ENCODE measurements at regions not wholly inside any gene's neighbourhood (a gene's known extent, or its start where the extent isn't known, plus 50 kb on each side); places are given as distances from the start of the nearest gene placed in this dataset.

- Histone ChIP-seq H3K9me3 (ENCODE audit: control insufficient read depth in 2 of 3, insufficient read depth in 1 of 3, low read length in 3 of 3) (peaks cover 0 to 3% (median 0%) of the 10 kb centered on the region in 3 donors), H3K27me3 (ENCODE audit: control insufficient read depth, insufficient read depth, low read length) (no peaks in the 10 kb centered on the region), H3K36me3 (ENCODE audit: control insufficient read depth in 2 of 3, insufficient read depth in 3 of 3, low read length in 3 of 3) (no peaks in the 10 kb centered on the region), H3K4me3 (ENCODE audit: low read length in 3 of 3) (no peak overlapping the region), H3K9ac (ENCODE audit: low read length in 3 of 3) (no peak overlapping the region), H3K4me1 (ENCODE audit: control insufficient read depth in 2 of 3, insufficient read depth in 2 of 3, low read depth in 1 of 3, low read length in 3 of 3) (no peaks in the 10 kb centered on the region), H3K27ac (ENCODE audit: low read depth in 2 of 2, low read length in 2 of 2) (no peak overlapping the region)
- TF ChIP-seq, protein P1, sequence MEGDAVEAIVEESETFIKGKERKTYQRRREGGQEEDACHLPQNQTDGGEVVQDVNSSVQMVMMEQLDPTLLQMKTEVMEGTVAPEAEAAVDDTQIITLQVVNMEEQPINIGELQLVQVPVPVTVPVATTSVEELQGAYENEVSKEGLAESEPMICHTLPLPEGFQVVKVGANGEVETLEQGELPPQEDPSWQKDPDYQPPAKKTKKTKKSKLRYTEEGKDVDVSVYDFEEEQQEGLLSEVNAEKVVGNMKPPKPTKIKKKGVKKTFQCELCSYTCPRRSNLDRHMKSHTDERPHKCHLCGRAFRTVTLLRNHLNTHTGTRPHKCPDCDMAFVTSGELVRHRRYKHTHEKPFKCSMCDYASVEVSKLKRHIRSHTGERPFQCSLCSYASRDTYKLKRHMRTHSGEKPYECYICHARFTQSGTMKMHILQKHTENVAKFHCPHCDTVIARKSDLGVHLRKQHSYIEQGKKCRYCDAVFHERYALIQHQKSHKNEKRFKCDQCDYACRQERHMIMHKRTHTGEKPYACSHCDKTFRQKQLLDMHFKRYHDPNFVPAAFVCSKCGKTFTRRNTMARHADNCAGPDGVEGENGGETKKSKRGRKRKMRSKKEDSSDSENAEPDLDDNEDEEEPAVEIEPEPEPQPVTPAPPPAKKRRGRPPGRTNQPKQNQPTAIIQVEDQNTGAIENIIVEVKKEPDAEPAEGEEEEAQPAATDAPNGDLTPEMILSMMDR (IDR thresholded peaks at IDR 0.05; ENCODE audit: borderline replicate concordance, extremely low read depth, insufficient read depth), result no peak
- intact Hi-C loops (cut with DNase I), result no loop called here
- FAIRE-seq, result no peak
- no peak for DNase-seq
Observed at GRCh38 chr2:527581-527980, 149.6 kb downstream of the TMEM18 start.

DNA sequence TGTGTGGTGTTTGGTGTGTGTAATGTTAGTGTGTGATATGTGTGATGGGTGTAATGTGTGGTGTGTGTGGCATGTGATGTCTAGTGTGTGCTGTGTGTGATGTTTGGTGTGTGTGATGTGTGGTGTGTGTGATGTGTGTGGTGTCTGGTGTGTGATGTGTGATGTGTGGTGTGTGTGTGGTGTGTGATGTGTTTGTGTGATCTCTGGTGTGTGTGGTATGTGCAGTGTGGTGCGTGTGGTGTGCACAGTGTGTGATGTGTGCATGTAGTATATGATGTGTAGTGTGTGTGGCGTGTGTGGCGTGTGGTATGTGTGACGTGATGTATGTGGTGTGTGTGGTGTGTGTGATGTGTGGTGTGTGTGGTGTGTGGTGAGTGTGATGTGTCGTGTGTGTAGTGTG is 150.3 kb downstream of the TMEM18 start:
- Histone ChIP-seq H3K4me1 (ENCODE audit: control insufficient read depth in 2 of 3, insufficient read depth in 2 of 3, low read depth in 1 of 3, low read length in 3 of 3) (no peaks in the 10 kb centered on the region), H3K27ac (ENCODE audit: low read depth in 2 of 2, low read length in 2 of 2) (no peak overlapping the region), H3K27me3 (ENCODE audit: control insufficient read depth, insufficient read depth, low read length) (no peaks in the 10 kb centered on the region), H3K9ac (ENCODE audit: low read length in 3 of 3) (no peak overlapping the region), H3K4me3 (ENCODE audit: low read length in 3 of 3) (peak overlapping the region in 1 of 3 donors; percentile 21), H3K9me3 (ENCODE audit: control insufficient read depth in 2 of 3, insufficient read depth in 1 of 3, low read length in 3 of 3) (peaks cover 0 to 3% (median 0%) of the 10 kb centered on the region in 3 donors), H3K36me3 (ENCODE audit: control insufficient read depth in 2 of 3, insufficient read depth in 3 of 3, low read length in 3 of 3) (no peaks in the 10 kb centered on the region)
- intact Hi-C loops (cut with DNase I), result no loop called here
- DNase-seq, result no peak
- no peak for FAIRE-seq
- TF ChIP-seq, protein P1 (IDR thresholded peaks at IDR 0.05; ENCODE audit: borderline replicate concordance, extremely low read depth, insufficient read depth), result no peak

DNA sequence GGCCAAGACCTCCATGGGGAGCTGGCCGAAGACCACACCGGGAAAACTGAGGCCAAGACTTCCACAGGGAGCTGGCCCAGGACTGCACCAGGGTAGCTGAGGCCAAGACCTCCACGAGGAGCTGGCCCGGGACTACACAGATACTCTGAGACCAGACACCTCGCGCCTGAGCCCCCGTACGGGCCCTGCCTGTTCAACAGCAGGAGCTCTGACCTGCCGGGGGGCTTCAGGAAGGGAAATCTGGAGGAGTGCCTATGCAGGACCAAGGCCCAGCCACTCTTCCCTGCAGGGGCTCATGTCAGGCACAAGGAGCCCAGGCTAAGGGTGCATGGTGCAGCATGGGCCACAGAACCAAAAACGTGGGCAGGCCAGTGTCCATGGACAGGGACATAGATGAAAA is 151.6 kb downstream of the TMEM18 start:
- TF ChIP-seq, protein P1 (IDR thresholded peaks at IDR 0.05; ENCODE audit: borderline replicate concordance, extremely low read depth, insufficient read depth), result no peak
- no peak for FAIRE-seq
- DNase-seq, result no peak
- H3K36me3 ChIP-seq (ENCODE audit: control insufficient read depth in 2 of 3, insufficient read depth in 3 of 3, low read length in 3 of 3), result no peaks in the 10 kb centered on the region
- intact Hi-C loops (cut with DNase I), result no loop called here
- H3K4me1 ChIP-seq (ENCODE audit: control insufficient read depth in 2 of 3, insufficient read depth in 2 of 3, low read depth in 1 of 3, low read length in 3 of 3), result no peaks in the 10 kb centered on the region
- H3K27ac ChIP-seq (ENCODE audit: low read depth in 2 of 2, low read length in 2 of 2), result no peak overlapping the region
- H3K9me3 ChIP-seq (ENCODE audit: control insufficient read depth in 2 of 3, insufficient read depth in 1 of 3, low read length in 3 of 3), result peaks cover 0 to 3% (median 0%) of the 10 kb centered on the region in 3 donors
- H3K9ac ChIP-seq (ENCODE audit: low read length in 3 of 3), result no peak overlapping the region
- H3K27me3 ChIP-seq (ENCODE audit: control insufficient read depth, insufficient read depth, low read length), result no peaks in the 10 kb centered on the region
- H3K4me3 ChIP-seq (ENCODE audit: low read length in 3 of 3), result no peak overlapping the region

DNA sequence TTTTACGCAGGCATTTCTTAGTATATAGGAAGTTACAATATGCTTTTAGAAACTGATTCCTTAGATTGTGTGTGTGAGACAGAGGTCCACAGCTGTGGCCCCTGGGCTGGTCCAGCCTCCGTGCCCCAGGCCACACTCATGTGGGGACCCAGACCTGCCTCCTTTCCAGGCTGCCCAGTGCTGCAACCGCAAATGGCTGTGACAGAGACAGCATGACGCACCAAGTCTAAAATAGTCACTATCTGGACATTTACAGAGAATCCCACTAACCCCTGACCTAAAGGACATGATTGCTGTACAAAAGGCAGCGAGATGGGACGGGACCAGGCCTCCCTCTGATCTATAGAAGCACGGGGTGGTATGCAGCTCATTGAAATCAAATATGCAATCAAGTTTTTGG is 152.2 kb downstream of the TMEM18 start:
- TF ChIP-seq, protein P1 (IDR thresholded peaks at IDR 0.05; ENCODE audit: borderline replicate concordance, extremely low read depth, insufficient read depth), result no peak
- no peak overlapping the region for H3K27ac ChIP-seq (ENCODE audit: low read depth in 2 of 2, low read length in 2 of 2)
- DNase-seq (no peak), FAIRE-seq (no peak)
- H3K27me3 ChIP-seq (ENCODE audit: control insufficient read depth, insufficient read depth, low read length), result no peaks in the 10 kb centered on the region
- H3K36me3 ChIP-seq (ENCODE audit: control insufficient read depth in 2 of 3, insufficient read depth in 3 of 3, low read length in 3 of 3), result no peaks in the 10 kb centered on the region
- peaks cover 0 to 3% (median 0%) of the 10 kb centered on the region in 3 donors for H3K9me3 ChIP-seq (ENCODE audit: control insufficient read depth in 2 of 3, insufficient read depth in 1 of 3, low read length in 3 of 3)
- no peak overlapping the region for H3K9ac ChIP-seq (ENCODE audit: low read length in 3 of 3)
- intact Hi-C loops (cut with DNase I), result no loop called here
- H3K4me1 ChIP-seq (ENCODE audit: control insufficient read depth in 2 of 3, insufficient read depth in 2 of 3, low read depth in 1 of 3, low read length in 3 of 3), result no peaks in the 10 kb centered on the region
- no peak overlapping the region for H3K4me3 ChIP-seq (ENCODE audit: low read length in 3 of 3)
